Left lobe of liver (tissue), 2 donors: ENCODE measurements at regions not wholly inside any gene's neighbourhood (a gene's known extent, or its start where the extent isn't known, plus 50 kb on each side); places are given as distances from the start of the nearest gene placed in this dataset.
"Not testable (repeated sequence)": the region's sequence is repeated elsewhere in the genome, so short reads cannot be mapped to it uniquely, and the experiment has no call there.

Experiments
- ATAC-seq: fragments of 200-7000 bp; cut with Tn5 transposase; one replicate; pipeline ENCODE4 v1.9.1; 2020; ENCODE audit warnings: mild to moderate bottlenecking, moderate library complexity
- DNase-seq: peaks from one replicate; pipeline ENCODE4 v3.0.0-alpha.2; 2020; ENCODE audit warnings: low spot score
- donor health status: DM: no; HTN: no; CAD: no; lungs with moderate emphysema.
- donor health status: DM: no; HTN: yes; CAD: no.

DNA sequence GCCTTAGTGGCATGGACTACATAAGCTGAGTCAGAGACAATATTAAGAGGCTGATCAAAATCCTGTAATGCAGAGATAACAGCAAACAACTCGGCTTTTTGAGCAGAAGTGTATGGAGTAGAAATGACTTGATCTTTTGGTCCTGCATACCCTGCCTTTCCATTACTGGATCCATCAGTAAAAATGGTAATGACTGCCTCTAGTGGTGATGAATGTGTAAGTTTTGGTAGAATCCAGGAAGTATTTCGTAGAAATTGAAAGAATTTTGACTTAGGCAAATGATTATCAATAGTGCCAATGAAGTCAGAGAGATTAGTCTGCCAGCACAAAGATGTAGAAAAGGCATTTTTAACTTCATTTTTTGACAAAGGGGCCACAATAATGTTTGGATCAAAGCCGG, 146.4 kb upstream of the API5 start:
- not testable (repeated sequence) for ATAC-seq, DNase-seq

DNA sequence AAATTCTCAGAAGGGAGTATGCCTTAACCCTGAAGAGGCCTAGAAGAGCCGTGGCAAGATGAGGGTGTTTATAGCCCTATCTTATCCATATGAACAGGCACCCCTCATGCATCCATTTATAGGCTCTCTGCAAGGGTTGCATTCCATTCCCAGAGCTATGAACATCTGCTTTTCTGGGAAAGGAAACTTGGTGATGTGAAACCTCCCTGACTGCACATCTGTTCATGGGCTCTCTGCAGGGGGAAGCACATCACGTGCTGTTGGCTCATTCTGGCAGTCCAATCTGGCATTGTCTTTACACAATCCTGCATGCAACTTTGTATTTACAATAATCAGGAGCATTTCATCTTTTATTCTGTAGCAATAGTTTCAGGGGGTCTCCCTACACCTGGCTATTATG, 143.6 kb upstream of the API5 start:
- not testable (repeated sequence) for DNase-seq, ATAC-seq

DNA sequence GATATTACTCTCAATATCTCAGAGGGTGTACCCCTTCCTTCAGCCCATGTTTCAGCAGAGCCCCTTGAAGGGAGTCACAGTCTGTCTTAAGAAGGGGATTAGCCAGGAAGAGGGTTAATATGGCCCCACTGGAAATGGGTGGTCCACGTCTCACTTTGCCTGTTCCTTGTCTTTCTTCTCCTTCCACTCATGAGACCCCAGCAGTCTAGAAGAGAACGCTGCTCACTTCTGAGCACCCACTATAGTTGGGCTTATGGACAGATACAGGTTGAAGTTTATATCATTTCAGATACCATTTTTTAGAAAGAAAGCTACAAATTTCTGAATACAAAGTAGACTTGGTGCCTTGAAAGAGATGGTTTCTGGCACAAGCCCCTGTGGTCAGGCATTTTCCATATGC, 139.3 kb upstream of the API5 start:
- DNase-seq (no peak), ATAC-seq (no peak)

DNA sequence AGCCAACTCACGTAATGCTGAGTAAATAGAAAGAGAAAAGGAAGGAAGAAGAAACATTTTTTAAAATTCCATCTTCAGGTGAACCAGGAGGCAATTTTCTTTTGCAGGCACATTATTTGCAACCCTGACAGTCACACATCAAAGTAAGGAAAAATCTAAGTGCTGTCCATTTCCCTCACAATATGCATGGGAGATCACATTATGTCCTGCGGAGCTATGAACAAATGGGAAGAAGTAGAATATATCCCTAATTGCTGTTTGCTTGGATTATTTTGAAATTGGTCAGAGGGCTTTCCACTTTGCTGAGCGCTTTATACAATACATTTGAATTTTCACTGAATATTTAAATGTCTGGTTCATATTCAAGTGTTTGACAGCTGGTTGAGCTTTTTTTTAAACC, 133.8 kb upstream of the API5 start:
- DNase-seq (no peak), ATAC-seq (no peak)

DNA sequence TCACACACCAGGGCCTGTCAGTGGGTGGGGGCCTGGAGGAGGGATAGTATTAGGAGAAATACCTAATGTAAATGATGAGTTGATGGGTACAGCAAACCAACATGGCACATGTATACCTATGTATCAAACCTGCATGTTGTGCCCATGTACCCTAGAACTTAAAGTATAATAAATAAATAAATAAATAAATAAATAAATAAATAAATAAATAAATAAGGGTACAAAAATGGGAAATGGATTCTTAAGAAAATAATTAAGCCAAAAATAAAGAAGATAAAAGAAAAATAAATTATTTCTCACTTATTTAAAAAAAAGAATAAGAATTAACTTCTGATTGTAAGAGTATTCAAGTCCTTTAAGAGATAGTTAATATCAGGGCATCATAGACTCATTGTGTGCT, 117.3 kb upstream of the API5 start:
- DNase-seq, ATAC-seq: not testable (repeated sequence)

DNA sequence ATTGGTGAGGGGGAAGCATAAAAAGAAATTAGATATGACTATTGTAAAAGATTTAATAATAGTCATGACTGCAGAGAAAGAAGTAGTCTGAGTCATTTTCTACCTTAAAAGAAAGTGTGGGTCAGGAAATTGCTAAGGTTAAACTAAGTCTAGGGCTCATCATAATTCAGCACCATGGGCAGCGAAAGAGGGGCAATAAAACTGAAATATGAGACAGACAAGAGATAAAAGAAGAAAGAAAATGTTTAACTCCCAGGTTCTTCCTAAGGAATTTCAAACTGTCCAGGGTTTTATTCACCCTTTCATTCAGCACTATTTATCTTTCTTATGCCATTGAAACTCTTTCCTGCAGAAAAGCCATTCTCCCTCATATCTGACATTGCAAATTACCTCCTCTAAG, 114.4 kb upstream of the API5 start:
- DNase-seq (no peak), ATAC-seq (no peak)

DNA sequence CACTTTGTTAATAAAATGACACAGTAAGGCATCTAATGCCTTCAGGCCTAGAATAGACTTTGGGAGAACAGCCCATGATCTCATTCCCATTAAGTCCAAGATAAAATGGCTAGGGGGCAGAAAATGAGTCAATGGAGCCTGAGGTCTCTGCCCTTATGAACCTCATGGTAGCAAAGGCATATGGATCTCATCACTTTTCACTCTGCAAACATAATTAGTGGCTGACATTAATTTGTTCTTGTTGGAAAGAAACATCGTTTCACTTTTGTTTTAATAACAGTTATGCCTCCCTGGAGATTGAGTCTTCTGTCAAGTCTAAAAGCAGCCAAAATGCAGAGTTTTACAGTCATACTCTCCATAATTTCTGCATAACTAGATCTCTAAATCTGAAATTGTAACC, 111.8 kb upstream of the API5 start:
- ATAC-seq: no peak
- no peak for DNase-seq

DNA sequence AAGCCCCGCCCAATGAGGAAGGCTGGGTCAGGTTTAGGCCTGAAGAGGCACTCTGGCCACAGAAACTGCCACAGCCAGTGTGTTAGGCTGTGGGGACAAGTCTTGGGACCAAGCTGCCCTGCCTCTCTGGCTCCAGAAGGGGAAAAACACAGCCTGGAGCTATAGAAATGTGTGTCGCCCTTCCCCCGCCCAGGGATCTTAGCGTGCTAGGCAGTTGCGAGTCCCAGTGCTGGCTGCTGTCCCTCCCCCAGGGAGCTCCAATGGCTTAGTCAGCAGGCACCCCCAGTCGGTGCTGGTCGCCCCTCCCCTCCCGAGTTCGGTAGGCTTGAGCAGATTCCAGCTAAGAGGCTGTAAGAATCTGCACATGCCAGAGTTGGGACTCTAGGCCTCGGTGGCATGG, 99.5 kb upstream of the API5 start:
- DNase-seq: no peak
- no peak for ATAC-seq

DNA sequence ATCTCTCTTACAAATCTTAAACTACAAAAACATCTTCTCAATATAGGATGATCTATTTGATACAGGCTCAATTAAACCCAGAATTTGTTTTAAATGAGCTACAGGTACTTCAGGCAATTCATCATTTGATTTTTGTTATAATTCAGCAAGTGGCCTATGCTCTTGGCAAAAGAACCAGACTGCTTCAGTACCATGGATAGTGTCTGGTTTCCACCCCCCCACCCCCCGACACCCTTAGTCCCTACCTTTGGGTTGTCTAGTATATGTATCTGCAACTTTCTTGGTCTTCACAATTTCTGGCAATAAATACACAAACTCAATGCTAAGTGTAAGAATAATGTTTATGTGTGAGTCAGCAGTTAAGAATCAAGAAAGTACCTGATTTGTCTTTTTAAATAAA, 97.3 kb upstream of the API5 start:
- no peak for DNase-seq
- no peak for ATAC-seq

DNA sequence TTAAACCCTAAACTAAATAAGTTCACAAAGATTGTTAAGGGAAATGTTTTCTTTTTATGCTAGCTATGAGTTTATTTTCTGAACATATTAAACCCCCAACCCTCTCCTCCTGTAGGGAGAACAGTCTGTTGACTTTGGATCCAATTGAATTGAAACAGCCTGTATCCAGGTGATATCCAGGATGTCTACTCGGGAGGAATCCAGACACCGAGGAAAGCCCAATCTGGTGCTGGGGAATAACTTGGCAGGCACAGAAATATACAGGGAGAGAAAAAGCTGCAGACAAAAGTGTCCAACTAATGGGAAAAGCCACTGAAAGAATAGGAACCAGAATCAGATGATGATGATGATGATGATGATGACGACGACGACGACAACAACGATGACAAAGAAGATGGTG, 93.9 kb upstream of the API5 start:
- DNase-seq (no peak), ATAC-seq (no peak)

DNA sequence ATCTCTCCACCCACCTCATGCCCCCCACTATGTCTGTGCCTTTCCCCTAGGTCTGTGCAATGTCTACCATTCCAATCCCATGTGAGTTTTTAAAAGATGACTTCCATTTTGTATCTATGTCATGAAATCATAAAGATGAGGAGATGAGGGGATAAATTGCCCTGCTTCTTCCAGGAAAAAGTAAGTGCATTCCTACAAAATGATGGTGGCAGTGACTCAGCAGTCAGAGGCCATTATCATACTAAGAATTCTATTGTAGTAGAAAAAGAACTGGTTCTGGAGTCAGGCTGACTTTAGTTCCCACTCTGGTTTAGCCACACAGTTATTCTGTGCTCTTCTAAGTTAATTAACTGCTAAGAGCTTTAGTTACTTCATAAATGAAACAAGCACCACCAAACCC, 89.6 kb upstream of the API5 start:
- DNase-seq (no peak), ATAC-seq (no peak)

DNA sequence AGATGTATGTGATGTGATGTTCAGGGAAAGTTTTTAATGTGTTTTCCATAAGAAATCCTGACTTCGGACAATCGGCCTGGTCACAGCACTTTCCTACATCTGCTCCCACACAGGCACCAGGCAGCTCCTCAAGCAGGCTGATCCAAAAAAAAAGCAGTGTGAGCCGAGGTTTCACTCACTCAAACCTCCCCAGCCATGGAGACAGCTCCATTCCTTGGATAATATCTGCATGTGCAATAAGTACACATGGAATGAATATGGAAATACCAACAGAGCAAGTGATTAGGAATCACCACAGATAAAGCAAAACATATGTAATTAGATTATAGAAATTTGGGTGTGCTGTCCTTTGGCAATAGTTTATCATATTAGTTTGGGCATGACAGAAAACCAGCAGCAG, 88.8 kb upstream of the API5 start:
- ATAC-seq: no peak
- DNase-seq: no peak

DNA sequence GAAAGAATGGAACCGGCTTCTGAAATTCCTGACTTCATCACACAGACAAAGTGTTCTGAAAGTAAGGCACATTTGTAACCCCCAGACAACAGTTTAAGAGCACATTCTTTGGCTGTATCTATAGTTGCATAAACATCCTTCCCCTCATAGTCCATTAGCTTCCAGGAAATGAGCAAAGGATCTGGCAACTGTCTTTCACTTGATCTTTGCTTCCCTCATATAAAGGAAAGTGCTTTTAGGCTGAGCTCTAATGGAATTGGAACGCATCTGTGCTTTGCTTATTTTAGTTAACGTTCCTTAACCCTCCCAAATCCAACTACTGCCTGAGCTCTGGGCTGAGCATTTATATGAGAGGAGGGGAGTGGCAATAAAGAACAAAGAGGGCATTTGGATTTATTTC, 76.9 kb upstream of the API5 start:
- ATAC-seq (no peak), DNase-seq (no peak)

DNA sequence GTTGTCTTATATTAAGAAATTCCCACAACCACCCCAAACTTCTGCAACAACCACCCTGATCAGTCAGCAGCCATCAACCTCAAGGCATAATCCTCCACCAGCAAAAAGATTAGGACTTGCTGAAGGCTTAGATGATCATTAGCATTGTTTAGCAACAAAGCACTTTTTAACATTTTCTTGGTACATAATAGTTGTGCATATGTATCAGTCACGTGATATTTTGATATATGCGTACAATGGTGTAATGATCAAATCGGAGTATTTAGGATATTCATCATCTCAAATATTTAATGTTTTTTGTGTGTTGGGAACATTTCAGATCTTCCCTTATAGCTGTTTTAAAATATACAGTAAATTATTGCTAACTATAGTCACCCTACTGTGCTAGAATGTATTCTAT, 73.5 kb upstream of the API5 start:
- ATAC-seq (no peak), DNase-seq (no peak)

DNA sequence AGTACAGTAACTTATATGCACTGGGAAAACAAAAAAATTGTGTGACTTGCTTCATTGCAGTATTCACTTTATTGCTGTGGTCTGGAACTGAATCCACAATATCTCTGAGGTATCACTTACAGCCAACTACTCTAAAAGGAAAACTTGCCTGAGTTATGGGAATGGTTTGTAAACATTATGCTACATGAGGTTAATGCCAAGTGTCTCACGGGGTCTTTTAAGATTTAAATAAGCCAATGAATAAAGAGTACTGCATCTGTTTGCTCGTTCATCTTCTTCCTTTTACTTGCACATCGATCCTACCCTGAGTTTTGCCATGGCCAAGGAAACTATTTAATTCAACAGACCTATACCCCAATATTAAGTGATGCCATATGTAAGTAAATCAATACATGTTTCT, 72.0 kb upstream of the API5 start:
- ATAC-seq: no peak
- no peak for DNase-seq

DNA sequence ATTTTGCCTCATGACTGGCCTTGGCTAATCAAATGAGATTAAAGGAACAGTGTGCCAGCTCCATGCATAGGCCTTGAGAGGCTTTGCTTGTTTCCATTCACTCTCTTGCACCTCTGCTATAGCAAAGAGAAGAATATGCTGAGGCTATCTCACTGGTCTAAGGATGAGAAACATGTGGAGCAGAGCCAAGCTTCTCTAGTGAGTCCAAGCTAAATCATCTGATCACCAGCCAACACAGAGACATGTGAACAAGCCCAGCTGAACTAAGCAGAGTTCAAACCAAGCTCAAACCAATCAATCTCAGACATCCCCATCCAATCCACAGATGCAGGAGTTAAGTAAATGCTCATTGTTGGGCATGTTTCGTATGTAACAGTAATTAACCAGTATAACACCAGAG, 69.4 kb upstream of the API5 start:
- DNase-seq (no peak), ATAC-seq (no peak)

DNA sequence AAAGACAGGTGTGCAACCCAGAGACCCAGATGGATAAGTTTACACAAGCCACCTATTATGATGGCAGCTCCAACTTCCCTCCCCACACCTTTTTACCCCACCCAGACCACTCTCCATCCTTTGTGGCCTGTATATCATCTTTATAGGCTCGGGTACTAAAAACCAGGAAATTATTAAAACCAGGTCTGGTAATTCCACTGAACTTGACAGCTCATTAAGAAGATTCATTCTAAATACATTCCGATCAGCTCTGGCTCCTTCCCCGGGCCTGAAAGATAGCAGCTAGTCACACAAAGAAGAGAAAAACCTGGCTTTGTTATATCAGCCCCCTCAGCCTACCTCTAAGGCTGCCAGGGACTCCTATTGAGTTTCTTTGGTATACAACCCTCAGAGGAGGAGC, 67.9 kb upstream of the API5 start:
- ATAC-seq: no peak

DNA sequence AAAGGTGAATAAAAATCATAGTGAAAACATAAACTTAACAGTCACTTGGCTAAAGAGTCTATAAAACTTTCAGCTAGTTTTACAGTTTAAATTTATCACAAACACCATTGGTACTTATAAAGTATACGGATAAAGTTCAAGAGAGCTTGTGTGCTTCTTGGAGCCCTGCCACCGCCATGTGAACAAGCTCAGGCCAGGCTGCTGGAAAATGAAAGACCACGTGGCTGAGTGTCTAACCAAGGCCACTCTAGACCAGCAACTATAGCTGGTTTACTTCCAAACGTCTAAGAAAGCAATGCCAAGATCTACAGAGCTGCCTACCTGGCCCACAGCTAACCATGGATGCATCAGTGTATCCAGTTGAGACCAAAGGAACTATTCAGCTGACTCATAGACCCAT, 66.3 kb upstream of the API5 start:
- ATAC-seq (no peak), DNase-seq (no peak)

More for the DNA sequence above, 67.9 kb upstream of the API5 start:
- no peak for DNase-seq

DNA sequence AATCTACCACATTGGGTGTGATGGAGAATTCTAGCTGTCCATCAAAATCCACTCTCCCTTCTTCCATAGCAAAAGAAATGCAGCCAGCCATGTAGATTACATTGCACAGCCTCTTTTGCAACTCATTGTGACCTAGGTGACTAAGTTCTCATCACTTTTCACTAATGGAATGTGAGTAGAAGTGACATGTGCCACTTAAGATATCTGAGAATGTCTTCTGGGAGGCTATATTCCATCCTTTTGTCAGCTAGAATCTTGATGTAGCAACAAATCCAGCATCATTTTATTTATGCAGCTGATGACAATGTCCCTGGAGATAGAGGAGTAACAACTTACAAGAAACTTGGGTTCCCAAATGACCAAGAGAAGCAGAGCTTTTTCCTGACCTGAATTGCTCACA, 61.5 kb upstream of the API5 start:
- no peak for ATAC-seq
- DNase-seq: no peak

DNA sequence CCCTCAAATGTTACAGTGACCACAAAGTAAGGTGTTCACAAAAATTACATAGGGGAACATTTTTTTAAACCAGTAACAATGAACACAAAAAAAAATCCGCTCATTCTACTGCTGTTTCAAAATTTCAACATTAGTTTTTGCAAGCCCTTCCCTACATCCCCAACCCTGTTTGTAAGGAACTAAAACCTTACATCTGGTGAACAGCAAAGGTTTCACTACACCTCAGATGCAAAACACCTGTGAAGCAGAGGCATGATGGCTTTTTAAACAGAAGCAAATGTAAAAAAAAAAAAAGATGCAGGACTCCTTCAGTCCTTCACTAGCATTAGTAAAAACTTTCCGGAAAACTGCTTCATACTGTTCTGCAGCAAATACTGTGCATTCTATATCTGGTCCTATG, 50.0 kb upstream of the API5 start:
- no peak for ATAC-seq
- DNase-seq: no peak
